GM18909 (cell line): ENCODE measurements at regions not wholly inside any gene's neighbourhood (a gene's known extent, or its start where the extent isn't known, plus 50 kb on each side); places are given as distances from the start of the nearest gene placed in this dataset.

Experiments
- ATAC-seq: cut with Tn5 transposase; IDR thresholded peaks from one replicate; pipeline ENCODE4 v1.9.1; 2021; ENCODE audit warnings: mild to moderate bottlenecking; ENCODE audit not compliant: unreplicated experiment, poor library complexity

DNA sequence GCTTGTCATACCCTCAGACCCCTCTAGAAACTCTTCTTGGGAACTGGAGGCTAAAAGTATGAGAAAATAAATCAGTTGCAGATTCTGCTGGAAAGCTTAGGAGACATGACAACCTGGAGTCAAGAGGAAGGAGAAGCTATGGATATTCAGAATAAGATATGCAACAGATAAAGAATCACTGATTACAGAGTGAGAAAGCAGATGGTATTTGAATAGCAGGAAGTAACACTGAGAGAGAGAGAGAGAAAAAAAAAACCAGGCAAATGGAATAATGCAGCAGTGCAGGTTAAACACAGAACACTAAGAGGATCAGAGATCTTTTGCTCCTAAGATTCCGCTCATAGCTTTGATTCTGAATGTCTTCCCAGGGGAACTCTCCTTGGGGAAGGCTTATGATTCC, 1284.1 kb upstream of the NXPH2 start:
- no peak for ATAC-seq

DNA sequence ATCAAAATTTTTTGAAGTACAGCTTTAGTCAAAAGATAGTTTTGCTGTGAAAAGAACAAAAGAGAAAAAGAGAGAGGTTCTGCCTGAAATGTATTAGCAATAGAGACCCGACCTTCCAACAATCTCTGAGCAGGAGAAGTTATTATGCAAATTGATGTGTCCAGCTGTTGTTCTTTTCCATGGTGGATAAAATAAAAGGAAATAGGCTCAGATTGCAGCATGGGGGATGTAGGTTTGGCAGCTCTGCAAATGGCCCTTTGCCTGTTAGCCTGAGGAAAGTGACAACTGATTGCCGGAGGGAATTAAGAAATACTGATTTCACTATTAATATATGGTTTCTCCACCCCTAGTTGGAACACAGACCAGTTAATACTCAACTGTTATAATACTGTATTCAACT, 1283.2 kb upstream of the NXPH2 start:
- ATAC-seq: no peak

GRCh38 chr2:140061240-140061639, 1281.0 kb upstream of the NXPH2 start:
- ATAC-seq: no peak

GRCh38 chr2:140057928-140058327, 1277.7 kb upstream of the NXPH2 start:
- no peak for ATAC-seq

DNA sequence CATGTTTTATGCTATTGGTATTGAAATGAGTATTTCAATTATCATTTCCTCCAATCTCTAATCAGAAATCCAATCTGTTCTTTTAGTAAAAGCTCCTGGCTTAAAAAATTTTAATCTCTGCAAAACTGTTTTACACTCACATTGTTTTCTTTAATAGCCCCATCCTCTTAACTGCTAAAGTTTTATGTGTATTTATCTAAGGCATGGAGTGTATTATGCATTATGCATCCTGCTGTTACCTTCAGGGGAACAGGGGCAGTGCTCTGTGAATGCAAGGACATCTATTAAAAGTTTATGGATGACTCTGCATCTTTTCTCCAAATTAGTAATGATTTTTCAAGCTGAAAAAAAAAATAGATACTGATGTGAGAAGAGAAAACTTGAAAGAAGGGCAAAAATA, 1261.6 kb upstream of the NXPH2 start:
- ATAC-seq: no peak

GRCh38 chr2:140041239-140041638, 1261.0 kb upstream of the NXPH2 start:
- ATAC-seq: no peak

DNA sequence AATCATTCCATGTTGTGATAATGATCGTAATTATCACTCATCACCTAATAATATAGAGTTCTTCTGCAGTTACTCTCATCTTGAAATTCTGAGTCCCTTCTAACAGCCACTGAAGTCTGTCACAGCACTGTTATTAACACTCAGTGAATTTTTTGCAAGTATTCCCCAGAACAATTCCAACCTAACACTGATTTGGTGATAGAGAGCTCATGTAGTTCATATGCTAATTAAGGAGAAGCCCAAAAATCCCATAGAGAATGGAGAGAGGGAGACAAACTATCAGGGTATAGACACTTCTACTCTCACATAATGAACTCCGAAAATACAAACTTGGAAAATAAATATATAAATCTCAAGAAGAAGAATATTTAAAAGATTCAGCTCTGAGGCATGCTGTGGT, 1253.4 kb upstream of the NXPH2 start:
- no peak for ATAC-seq

DNA sequence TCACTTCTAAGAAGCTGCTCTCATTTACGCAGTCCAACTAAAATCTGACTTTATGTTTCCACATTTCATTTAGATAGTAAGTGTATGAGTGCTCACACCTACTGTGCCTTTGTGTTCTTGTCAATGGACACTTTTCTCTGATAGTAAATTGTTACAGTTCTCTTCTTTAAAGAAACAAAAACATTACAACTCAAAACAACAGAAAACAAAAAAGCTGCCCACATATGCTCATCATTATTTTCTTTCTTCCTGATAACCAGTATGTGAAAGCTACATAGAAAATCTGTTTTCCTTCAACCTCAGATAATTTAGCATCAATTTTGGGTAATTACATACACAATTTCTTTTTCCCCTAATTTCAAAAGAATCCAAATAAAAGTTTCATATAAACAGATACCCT, 1247.8 kb upstream of the NXPH2 start:
- ATAC-seq: no peak

DNA sequence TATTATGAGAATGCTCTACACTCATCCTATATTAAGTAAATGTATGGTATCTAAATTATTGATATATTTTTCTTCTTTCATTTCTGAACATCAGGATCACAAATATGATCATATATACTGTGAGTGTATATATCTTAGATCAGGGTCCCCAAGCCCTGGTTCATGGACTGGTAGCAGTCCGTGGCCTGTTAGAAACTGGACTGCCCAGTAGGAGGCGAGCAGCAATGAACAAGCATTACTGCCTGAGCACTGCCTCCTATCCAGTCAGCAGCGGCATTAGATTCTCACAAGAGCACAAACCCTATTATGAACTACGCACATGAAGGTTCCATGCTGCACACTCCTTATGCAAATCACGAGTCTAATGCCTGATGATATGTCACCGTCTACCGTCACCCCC, 1247.1 kb upstream of the NXPH2 start:
- no peak for ATAC-seq

- no peak for ATAC-seq
Observed at GRCh38 chr2:140023291-140023690, 1243.1 kb upstream of the NXPH2 start.

GRCh38 chr2:140018541-140018940, 1238.4 kb upstream of the NXPH2 start:
- no peak for ATAC-seq

DNA sequence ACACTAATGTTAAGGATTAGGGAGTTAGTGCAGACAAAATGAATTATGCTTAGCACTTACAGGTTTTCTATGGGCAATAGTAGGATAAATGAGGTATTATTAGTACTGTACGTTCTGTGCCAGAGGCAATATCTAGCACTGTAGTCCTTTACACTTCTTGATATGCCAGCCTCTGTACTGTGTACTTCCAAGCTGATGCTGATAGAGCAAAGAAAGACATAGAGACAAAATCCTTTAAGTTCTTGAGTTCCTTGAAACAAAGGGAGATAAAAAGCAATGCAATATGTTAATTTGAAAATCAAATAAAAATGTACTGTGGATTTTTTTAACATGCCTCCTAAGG, 1234.0 kb upstream of the NXPH2 start:
- no peak for ATAC-seq

GRCh38 chr2:140013545-140014203, 1233.5 kb upstream of the NXPH2 start:
- ATAC-seq: no peak

GRCh38 chr2:140011287-140011686, 1231.1 kb upstream of the NXPH2 start:
- no peak for ATAC-seq

- ATAC-seq: no peak
Observed at GRCh38 chr2:140002110-140002509, 1221.9 kb upstream of the NXPH2 start.

DNA sequence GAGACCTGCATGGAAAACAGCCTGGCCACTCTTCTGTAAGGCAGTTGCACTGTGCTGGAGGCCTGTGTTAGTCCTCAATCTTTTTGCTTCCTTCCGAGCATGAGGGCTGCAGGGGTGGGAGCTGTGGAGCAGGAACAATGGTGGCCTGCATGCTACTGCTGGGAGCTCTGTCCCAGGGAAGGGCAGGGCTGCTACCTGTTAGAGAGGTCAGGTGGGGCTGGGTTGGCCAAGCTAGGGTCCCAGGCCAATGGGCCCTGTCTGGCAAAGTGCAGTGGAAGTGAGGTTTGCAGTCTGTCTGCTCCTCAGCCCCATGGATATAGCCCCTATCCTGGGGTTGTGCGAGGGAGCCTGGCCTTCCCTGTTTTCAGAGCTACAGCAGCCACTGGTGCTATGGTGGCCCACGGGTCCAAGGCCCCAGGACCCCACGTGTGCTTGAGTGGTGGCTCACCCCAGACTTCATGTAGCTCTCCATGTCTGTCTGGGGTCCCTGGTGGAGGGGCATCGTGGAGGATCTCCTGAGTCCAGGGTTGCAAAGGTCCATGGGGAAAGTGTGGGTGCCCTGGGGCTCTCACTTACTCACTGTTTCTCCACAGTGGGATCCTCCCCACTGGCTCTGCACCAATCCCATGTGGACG, 1212.6 kb upstream of the NXPH2 start:
- no peak for ATAC-seq

- no peak for ATAC-seq
Observed at GRCh38 chr2:139992078-139992477, 1211.9 kb upstream of the NXPH2 start.

DNA sequence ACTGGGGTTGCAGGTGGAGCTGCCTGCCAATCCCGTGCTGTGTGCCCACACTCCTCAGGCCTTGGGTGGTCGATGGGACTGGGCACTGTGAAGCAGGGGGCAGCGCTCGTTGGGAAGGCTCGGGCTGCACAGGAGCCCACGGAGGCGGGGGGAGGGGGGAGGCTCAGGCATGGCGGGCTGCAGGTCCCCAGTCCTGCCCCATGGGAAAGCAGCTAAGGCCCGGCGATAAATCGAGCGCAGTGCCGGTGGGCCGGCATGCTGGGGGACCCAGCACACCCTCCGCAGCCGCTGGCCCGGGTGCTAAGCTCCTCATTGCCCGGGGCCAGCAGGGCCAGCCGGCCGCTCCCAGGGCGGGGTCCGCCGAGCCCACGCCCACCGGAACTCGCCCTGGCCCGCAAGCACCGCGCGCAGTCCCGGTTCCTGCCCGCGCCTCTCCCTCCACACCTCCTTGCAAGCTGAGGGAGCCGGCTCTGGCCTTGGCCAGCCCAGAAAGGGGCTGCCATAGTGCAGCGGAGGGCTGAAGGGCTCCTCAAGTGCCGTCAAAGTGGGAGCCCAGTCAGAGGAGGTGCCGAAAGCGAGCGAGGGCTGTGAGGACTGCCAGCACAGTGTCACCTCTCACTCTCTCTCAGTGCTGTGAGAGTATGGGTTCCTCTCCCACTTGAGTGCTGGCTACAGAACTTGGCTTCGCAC, 1210.6 kb upstream of the NXPH2 start:
- no peak for ATAC-seq

DNA sequence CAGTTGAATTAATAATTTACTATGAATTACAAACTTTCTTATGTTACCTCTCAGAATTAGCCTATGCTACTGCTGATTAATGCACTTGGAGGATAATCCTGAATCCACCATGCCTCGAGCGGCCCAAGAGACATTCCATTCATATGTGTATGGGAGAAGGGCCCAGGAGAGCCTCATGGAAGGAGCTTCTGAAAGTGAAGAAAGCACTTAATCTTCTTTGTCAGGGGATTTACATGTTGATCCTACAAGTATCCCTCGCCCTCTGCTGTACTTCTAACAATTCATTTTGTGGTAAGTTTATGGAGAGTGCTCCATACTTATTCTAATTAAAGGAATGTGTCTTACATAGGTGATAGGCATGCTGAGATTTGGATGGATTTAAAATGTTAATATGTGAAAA, 1189.1 kb upstream of the NXPH2 start:
- ATAC-seq: no peak

- no peak for ATAC-seq
Observed at GRCh38 chr2:139968588-139968987, 1188.4 kb upstream of the NXPH2 start.

GRCh38 chr2:139967665-139968064, 1187.5 kb upstream of the NXPH2 start:
- ATAC-seq: no peak
